IPS-NIHi7 (cell line): ENCODE measurements at regions not wholly inside any gene's neighbourhood (a gene's known extent, or its start where the extent isn't known, plus 50 kb on each side); places are given as distances from the start of the nearest gene placed in this dataset.
A peak's percentile ranks its signal among the peaks of the same experiment; 100 is the strongest.
"Not testable (repeated sequence)": the region's sequence is repeated elsewhere in the genome, so short reads cannot be mapped to it uniquely, and the experiment has no call there.

Experiments
- DNase-seq: peaks from one replicate; pipeline ENCODE4 v3.0.0; 2012; ENCODE audit warnings: mixed read lengths; ENCODE audit errors: extremely low spot score

DNA sequence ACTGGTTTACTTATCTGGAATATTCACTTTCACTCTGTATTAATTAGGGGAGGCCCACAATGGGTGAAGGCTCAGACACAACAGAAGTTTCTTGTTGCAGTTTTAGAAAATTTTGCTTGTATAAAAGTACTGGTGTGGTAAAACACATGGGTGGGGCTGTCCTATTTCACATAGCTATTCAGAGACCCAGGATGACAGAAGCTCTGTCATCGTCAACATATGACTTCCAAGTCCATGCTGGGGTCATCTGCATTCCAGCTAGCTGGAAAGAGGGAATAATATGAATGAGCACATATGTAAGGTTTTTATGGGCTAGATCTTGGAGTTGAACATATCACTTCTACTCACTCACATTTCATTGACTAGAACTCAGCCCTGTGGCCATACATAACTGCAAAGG lies 166.4 kb upstream of the KCTD3 start:
- DNase-seq, result no peak

DNA sequence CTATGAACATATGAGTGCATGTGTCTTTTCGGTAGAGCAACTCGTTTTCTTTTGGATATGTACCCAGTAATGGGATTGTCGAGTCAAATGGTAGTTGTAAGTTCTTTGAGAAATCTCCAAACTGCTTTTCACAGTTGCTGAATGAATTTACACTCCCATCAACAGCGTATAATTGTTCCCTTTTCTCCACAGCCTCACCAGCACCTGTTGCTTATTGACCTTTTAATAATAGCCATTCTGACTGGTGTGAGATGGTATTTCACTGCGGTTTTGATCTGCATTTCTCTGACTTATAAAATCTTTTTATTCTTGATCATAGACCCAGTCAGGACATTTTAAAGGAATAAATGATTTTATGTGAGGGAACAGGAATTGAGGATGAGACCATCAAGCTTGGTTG lies 165.0 kb upstream of the KCTD3 start:
- DNase-seq, result no peak

DNA sequence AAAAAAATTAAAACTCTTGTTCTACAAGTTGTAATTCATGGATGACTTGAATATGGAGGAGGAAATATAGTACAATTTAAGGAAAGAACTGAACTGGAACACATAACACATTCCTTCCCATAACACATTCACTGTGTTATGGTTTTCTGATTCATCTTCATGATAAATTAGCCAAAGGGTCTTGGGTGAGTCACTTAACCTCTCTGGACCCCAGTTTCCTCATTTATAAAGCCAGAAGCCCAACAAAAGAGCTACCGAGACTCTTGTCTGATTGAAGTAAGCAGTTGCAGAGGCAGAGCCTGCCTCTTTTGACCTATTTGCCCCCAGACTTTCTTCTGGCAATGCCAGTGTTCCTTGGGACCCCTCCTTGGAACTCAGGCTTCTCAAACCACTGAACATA lies 161.9 kb upstream of the KCTD3 start:
- DNase-seq, result no peak

DNA sequence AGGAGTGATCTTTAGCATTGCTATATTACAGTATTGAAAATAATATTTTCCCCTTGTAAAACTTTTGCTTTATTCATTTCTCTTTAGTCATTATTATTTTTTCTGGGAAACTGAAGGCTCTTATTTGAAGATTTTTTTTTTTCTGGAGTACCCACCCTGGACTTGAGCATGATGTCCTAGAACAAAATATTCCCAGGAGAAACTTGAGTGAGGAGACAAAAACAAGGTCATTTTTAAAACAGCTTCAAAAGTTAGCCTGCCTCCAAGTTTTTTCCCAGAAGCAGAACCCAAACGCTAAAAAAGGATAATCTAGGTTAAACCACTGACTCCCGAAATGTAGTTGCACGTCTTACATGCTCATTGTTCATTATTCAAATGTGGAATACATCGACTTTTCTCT lies 160.2 kb upstream of the KCTD3 start:
- no peak for DNase-seq

DNA sequence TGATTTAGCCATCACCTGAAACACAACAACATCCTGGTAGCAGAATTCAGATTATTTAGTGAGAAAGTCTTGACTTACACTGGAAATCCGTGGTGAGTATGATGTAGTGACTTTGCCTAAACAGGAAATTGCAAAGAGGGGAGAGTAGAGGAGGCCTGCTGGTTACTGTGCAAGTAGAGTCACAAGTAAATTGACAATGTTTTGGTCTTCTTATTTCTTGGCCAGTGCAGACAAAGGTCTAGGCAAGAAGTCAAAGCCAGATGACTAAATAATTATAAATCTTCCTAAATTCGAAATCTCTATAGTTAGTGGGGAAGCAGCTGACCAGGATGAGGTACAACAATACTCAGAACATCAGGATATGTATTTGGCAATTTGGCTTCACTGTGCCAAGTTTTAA lies 159.5 kb upstream of the KCTD3 start:
- DNase-seq, result no peak

DNA sequence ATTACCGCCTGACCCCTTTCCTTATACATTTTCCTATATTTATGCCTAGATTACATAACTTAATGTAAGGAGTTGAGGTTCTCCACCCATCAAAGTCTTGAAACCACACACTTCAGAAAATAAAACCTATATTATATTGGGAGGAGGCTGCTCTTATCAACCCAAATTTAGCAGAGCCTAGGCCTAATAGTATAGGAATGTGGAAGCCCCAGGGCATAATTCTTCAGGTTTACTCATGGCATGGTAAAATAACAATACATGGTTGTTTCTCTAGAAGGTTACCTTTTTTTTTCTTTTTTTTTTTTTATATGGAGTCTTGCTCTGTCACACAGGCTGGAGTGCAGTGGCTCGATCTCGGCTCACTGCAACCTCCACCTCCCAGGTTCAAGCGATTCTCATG lies 157.6 kb upstream of the KCTD3 start:
- not testable (repeated sequence) for DNase-seq

DNA sequence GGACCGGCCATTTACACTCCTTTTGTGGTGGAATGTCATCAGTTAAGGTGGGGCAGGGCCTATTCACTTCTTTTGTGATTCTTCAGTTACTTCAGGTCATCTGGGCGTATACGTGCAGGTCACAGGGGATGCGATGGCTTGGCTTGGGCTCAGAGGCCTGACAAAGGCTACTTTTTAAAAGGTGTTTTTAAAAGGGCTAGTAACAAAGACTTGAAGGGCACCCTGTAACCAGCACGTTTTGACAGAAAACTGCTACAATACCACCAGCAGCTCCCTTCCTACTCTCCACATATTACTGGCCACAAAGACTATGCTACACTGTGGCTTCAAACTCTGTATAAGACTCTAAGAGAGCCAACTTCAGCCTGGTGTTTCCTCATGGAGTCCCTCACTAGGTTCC lies 151.6 kb upstream of the KCTD3 start:
- not testable (repeated sequence) for DNase-seq

DNA sequence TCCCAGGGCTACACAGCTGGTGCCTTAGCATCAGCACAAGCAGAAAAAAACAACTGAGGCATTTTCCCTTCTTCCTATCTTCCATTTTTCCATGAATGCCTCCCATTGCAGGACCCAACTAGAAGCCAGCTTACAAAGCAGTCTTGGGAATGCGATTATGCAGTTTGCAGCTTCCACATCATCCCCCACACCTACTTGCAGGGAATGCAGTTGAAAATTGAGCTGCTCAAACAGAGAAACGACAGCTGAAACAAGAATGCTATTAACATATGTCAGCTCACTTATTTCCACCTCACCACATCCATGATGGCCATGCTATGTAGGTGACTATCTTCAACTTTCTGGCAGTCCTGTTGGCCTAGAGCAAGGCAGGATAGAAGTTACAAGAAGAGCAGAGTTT lies 150.6 kb upstream of the KCTD3 start:
- DNase-seq, result no peak

DNA sequence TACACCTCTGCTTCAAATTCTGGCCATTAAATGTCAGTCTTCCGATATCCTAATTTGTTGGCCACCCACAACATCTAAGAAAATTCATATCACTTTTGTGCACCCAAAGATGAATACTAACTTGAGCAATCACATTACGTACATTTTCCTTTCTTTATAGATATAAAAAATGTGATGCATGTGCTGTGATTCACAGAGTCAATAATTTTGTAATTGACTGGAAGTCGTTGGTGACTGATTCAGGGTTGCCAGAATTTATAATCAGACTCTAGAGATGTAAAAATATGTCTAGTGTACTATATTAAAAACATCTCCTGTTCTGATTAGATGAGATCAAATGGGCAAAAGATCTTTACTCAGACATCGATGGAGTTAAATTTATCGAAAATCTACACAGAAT lies 150.0 kb upstream of the KCTD3 start:
- no peak for DNase-seq

DNA sequence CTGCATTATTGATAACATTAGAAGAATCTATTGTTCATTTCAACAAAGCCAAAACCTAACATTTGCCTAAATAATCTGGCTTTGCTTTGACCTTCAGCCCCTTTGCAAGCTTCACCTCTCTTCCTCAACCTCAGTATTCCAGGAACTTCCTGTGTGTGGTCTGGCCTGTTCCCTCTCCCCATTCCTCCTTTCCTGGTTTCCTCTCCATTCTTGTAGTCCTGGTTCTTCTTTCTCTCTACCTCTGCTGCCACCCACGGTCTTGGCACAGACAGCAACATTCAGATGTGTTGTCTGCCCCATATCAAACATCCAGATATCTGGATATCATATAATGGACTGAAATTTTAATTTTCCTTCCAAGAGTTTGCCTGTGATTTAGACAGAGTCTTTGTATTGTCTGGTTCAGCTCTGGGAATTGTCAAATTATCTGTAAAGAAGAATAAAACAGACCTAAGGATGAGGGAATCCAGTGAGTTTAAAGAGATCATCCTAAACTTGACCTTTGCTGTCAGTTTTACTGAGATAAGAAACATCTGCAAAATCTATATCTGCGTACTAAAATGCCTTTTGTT lies 148.1 kb upstream of the KCTD3 start:
- DNase-seq, result peak; percentile 19

DNA sequence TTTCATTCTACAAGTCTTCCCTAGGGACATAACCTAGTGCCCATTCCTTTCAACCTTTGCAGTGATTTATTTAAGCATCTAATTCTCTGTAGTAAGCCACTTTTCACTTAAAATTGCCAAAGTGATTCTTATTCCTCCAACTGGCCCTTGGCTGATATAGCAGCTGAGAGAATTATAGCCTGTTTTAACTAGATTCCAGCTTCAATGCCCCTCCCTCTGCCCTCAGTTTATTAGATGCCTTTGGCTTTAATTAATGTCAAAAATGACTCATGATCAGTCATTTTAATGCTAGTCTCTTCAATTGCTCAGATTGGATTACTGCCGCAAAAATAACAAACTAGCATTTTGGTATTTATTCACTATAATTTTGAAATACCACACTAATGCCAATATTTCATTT lies 145.4 kb upstream of the KCTD3 start:
- DNase-seq, result no peak

DNA sequence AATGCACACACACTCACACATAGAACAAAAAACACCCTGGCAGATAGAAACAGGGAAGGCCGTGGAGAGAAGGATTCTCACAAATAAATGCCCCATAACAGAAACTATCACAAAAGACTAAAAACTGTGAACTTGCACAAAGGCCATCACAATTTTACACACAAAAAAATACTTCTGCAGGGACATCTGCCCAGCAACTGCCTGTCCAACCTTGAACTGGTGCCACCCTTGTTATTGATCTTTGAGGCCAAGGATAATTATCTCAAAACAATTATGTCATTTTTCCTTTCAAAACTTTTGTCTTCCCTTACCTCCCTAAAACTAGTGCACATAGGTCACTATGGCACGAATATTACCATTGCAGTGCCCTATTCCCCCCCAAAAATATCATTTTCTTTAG lies 143.8 kb upstream of the KCTD3 start:
- DNase-seq, result no peak

DNA sequence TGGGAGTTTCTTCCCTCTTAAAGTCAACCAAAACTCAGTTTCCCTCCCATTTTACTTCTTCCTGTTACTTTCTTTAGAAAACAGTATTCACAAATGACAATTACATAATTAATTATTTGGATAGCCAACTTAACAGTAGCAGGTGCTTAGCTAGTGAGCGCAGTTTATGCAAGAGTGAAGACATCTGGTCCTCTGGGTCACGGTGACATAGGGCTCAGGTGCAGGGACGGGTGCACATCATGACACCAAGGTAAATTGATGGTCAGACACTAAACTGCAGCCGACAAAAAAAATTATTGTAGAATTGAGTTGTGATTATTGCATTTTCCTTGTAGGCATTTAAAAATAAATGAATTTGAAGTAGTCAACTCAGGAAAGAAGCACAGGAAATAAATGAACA lies 142.0 kb upstream of the KCTD3 start:
- no peak for DNase-seq

DNA sequence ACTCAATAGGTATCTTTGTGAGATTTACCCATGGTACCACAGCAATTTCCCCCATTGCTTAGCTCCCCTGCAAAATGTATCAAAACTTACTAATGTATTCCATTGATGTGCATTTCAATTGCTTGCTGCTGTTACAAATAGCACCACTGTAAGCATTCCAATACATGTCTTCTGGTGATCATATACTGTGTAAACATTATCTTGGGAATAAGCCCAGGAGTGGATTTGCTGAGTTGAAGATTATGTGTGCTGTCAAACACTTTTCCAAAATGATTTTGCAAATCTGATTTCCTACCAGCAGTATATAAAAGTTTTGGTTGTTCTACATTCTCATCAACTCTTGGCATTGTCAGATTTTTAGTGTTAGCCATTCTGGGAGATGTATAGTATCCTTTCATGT lies 141.0 kb upstream of the KCTD3 start:
- no peak for DNase-seq

DNA sequence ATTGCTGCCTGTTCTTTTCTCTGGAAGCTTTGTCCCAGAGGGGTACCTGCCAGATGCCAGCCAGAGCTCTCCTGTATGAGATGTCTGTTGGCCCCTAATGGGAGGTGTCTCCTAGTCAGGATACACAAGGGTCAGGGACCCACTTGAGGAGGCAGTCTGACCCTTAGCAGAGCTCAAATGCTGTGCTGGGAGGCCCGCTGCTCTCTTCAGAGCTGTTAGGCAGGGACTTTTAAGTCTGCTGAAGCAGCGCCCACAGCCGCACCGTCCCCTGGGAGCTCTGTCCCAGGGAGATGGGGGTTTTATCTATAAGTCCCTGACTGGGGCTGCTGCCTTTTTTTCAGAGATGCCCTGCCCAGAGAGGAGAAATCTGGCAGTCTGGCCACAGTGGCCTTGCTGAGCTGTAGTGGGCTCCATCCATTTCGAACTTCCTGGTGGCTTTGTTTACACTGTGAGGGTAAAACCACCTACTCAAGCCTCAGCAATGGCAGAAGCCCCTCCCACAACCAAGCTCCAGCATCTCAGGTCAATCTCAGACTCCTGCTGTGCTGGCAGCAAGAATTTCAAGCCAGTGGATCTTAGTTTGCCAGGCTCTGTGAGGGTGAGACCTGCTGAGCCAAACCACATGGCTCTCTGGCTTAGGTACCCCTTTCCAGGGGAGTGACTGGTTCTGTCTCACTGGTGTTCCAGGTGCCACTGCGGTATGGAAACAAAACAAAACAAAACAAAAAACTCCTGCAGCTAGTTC lies 134.4 kb upstream of the KCTD3 start:
- peak; percentile 21 for DNase-seq

DNA sequence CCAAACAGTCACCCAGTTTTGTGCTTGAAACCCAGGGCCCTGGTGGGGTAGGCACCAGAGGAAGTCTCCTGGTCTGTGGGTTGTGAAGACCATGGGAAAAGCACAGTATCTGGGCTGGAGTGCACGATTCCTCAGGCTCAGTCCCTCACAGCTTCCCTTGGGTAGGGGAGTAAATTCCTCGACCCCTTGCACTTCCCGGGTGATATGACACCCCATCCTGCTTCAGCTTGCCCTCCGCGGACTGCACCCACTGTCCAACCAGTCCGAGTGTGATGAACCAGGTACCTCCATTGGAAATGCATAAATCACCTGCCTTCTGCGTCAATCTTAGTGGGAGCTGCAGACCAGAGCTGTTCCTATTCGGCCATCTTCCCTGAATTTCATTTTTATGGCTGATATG lies 133.9 kb upstream of the KCTD3 start:
- DNase-seq, result no peak

DNA sequence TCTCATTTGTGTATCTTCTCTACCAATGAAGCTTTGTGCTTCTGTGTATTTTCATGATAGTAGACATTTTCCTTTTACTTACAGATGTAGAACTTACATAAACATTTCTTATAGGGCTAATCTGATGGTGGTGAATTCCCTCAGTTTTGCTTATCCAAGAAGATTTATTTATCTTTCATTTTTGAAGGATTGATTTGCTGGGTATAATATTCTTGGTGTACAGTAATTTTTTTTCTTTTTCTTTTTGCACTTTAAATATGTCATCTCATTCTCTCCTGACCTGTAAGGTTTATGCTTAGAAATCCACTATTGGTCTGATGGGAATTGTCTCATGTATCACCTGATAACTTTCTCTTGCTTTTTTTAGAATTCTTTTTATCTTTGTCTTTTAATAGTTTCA lies 127.6 kb upstream of the KCTD3 start:
- DNase-seq, result no peak

DNA sequence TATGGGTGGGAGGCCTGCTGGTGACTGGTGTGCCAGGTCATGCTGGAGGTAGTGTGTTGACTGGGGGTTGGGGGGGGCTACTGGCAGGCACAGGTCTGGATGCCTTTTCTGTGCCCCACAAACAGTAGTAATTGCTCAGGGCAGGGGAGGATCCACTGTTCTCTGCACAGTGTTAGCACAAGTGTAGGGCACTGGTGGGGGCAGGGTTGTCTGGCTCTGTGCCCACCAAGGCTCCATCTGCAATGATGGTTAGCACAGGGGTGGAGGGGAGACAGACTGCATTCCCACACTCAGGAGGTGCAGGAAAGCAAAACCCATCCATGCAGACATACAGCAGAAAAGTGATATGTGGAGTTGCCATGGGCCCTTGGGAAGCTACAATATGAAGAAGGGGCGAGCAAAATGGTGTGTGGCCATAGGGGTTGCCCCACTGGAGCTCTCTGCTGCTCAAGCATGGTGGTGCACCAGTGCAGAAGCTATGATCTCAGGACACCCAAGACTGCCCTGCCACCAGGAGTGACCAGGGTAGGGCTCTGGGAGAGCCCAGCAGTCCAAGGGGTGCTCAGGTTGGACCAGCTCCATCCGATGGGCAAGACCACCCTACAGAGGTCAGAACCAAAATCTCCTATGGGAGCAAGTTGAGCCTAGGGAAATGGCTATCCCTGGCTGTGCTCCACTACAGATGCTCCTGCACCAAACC lies 122.2 kb upstream of the KCTD3 start:
- no peak for DNase-seq

DNA sequence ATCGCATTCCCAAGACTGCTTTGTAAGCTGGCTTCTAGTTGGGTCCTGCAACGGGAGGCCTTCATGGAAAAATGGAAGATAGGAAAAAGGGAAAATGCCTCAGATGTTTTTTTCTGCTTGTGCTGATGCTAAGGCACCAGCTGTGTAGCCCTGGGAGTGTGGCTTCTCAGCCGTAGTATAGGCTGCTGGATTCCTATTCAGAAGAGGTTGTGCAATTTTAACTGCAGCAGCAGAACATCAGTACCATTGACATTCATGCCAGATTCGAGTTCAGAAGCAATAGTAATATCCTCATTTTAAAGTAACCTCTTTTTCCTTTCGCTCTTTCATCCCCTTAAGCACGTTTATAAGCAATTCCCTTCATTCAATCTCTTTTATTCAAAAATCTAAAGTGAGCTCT lies 119.1 kb upstream of the KCTD3 start:
- not testable (repeated sequence) for DNase-seq

DNA sequence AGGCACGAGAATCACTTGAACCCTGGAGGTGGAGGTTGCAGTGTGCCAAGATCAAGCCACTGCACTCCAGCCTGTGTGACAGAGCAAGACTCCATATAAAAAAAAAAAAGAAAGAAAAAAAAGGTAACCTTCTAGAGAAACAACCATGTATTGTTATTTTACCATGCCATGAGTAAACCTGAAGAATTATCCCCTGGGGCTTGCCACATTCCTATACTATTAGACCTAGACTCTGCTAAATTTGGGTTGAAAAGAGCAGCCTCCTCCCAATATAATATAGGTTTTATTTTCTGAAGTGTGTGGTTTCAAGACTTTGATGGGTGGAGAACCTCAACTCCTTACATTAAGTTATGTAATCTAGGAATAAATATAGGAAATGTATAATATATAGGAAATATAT lies 118.0 kb upstream of the KCTD3 start:
- not testable (repeated sequence) for DNase-seq

DNA sequence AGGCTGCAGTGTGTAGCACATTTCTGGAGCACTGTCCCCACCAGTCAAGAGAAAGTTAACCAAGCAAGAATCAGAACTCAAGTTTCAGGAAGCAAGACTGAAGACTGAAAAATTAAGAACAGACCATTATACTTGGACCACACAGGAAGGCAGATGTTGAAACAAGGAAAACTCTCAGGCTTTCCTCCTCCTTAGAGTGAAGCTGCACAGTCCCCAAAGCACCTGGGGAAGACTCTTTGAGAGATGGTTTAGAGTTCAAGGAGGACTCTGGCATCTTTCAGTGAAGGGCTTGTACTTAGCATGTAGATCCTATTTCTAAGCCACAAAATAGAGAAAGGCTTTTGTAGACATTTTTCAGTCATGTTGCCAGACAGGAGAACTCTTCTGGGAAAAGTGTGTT lies 113.7 kb upstream of the KCTD3 start:
- no peak for DNase-seq

DNA sequence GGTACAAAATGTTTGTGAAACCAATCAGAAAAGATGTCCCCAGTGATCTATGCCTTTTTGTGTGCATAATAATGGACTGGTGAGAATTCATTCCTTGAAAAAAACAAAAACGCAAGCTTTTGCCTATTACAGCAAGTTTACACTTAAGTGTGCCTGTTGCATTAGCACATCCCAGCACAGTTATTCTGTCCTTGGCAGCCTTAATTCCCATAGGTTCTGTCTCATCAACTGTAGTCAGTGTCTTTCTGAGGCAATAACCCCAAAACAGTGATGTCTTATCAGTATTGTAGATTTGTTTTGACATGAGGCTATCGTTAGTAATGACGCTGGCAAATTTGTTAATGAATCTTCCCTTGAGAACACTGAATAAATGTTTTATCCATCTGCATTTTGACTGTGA lies 109.9 kb upstream of the KCTD3 start:
- DNase-seq, result no peak

DNA sequence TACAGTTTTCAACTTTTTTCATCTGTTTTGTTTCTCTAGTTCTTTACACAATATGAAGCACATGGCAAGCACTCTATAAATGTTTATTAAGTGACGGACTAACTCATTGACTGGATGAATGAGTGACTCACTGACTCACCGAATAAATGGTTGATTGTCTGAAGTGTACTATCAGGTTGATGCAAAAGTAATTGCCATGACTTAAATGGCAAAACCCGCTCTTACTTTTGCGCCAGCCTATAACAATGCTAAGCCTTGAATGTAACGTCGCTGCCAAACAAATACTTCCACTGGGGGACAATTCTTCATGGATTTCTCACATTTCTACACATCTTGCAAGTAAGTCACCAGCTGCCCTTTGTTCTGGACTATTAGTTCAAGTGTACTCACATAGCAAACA lies 109.0 kb upstream of the KCTD3 start:
- DNase-seq, result no peak
